DND-41 (cell line): ENCODE measurements at regions not wholly inside any gene's neighbourhood (a gene's known extent, or its start where the extent isn't known, plus 50 kb on each side); places are given as distances from the start of the nearest gene placed in this dataset.

Source experiments
- ATAC-seq: fragments of 200-7000 bp; cut with Tn5 transposase; 3 replicates; pipeline ENCODE4 v1.9.1; 2021; ENCODE audit warnings: low read depth; ENCODE audit not compliant: insufficient read depth
- DNase-seq: peaks from one replicate; pipeline ENCODE4 v3.0.0-alpha.2; 2020
- H2AFZ ChIP-seq: 2 replicates; pipeline ENCODE4 v1.6.0; 2012; ENCODE audit warnings: low read depth, low read length
- H3K27ac ChIP-seq: 2 replicates; pipeline ENCODE4 v1.5.1; 2012; ENCODE audit warnings: low read length, inconsistent platforms
- H3K27me3 ChIP-seq: fragments of 200-600 bp; sonication (generic); 2 replicates; pipeline ENCODE4 v1.6.0; 2012; ENCODE audit warnings: low read length, mild to moderate bottlenecking, inconsistent platforms; ENCODE audit not compliant: insufficient read depth, poor library complexity
- H3K36me3 ChIP-seq: 2 replicates; pipeline ENCODE4 v1.5.1; 2012; ENCODE audit warnings: low read length, inconsistent platforms; ENCODE audit not compliant: insufficient read depth
- H3K4me1 ChIP-seq: 2 replicates; pipeline ENCODE4 v1.5.1; 2012; ENCODE audit warnings: mild to moderate bottlenecking, low read length; ENCODE audit not compliant: insufficient read depth
- H3K4me2 ChIP-seq: 2 replicates; pipeline ENCODE4 v1.6.0; 2012; ENCODE audit warnings: mild to moderate bottlenecking, moderate library complexity, low read length, inconsistent platforms; ENCODE audit not compliant: insufficient read depth
- H3K4me3 ChIP-seq, 2 experiments: fragments of 200-600 bp in 1 of 2; shearing (Covaris generic) in 1 of 2; 2 replicates each; pipeline ENCODE4 v1.5.1; 2012 to 2016; ENCODE audit warnings: inconsistent platforms in 2 of 2, low read length in 2 of 2, mild to moderate bottlenecking in 2 of 2, low read depth in 1 of 2, moderate library complexity in 1 of 2
- H3K79me2 ChIP-seq: 2 replicates; pipeline ENCODE4 v1.6.0; 2012; ENCODE audit warnings: low read length, inconsistent platforms; ENCODE audit not compliant: insufficient read depth
- H3K9ac ChIP-seq: 2 replicates; pipeline ENCODE4 v1.6.0; 2012; ENCODE audit warnings: low read depth, mild to moderate bottlenecking, inconsistent platforms, low read length, moderate library complexity
- H3K9me3 ChIP-seq: 2 replicates; pipeline ENCODE4 v1.5.1; 2012; ENCODE audit warnings: low read length, moderate library complexity, mild to moderate bottlenecking, inconsistent platforms; ENCODE audit not compliant: insufficient read depth, severe bottlenecking
- H4K20me1 ChIP-seq: 2 replicates; pipeline ENCODE4 v1.6.0; 2012; ENCODE audit warnings: low read length; ENCODE audit not compliant: insufficient read depth
- CTCF ChIP-seq: IDR thresholded peaks from 2 replicates; pipeline ENCODE4 v1.5.1; 2012; ENCODE audit warnings: borderline replicate concordance, low read length, moderate library complexity, mild to moderate bottlenecking; ENCODE audit not compliant: poor library complexity, severe bottlenecking; ENCODE audit errors: extremely low read depth
- EZH2 ChIP-seq: IDR thresholded peaks from 3 replicates; pipeline ENCODE4 v1.6.1; 2012; ENCODE audit warnings: borderline replicate concordance, low read depth, mild to moderate bottlenecking, moderate library complexity, low read length, inconsistent platforms; ENCODE audit not compliant: severe bottlenecking

DNA sequence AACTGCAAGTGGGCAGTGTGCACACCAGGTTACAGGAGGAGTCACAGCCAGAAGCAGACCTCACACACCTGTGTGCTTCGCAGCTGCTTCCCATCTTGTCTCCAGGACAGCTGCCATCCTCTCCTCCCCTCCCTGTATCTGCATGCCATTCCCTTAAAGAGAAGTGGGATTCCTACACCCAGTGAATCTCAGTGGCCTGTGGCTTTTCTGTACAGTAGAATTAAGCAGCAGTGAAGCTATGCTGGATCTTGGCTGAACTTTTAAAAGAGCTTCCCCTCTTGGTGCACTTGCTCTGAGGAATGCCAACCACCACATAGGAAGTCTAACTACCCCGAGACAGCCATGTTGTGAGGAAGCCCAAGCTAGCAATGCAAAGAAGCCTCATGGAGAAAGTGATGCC lies 236.5 kb upstream of the ZMIZ1 start:
- Histone ChIP-seq H4K20me1 (no peaks in the 10 kb centered on the region), H3K27me3 (peaks cover 15% of the 10 kb centered on the region), H3K36me3 (no peaks in the 10 kb centered on the region), H3K27ac (no peak overlapping the region), H3K4me3 (no peak overlapping the region), H3K9me3 (peaks cover 3% of the 10 kb centered on the region), H3K4me1 (no peaks in the 10 kb centered on the region), H2AFZ (no peak overlapping the region), H3K9ac (no peak overlapping the region), H3K79me2 (no peaks in the 10 kb centered on the region), H3K4me2 (no peak overlapping the region)
- TF ChIP-seq EZH2: no peak
- DNase-seq (no peak), ATAC-seq (no peak)

GRCh38 chr10:78838141-78838657 lies 230.6 kb upstream of the ZMIZ1 start:
- H3K9me3 ChIP-seq: peaks cover 3% of the 10 kb centered on the region
- peaks cover 13% of the 10 kb centered on the region for H3K27me3 ChIP-seq
- no peak overlapping the region for H3K4me3 ChIP-seq
- no peaks in the 10 kb centered on the region for H3K79me2 ChIP-seq
- no peak overlapping the region for H3K27ac ChIP-seq
- no peak overlapping the region for H3K9ac ChIP-seq
- TF ChIP-seq EZH2 (no peak), CTCF (no peak)
- ATAC-seq (no peak), DNase-seq (no peak)
- no peaks in the 10 kb centered on the region for H3K4me1 ChIP-seq
- H2AFZ ChIP-seq: no peak overlapping the region
- H3K36me3 ChIP-seq: no peaks in the 10 kb centered on the region
- no peaks in the 10 kb centered on the region for H4K20me1 ChIP-seq
- no peak overlapping the region for H3K4me2 ChIP-seq

GRCh38 chr10:78843495-78843894 lies 225.3 kb upstream of the ZMIZ1 start:
- no peak for ATAC-seq
- no peak for TF ChIP-seq CTCF
- TF ChIP-seq EZH2: no peak
- H3K9ac ChIP-seq: no peak overlapping the region

DNA sequence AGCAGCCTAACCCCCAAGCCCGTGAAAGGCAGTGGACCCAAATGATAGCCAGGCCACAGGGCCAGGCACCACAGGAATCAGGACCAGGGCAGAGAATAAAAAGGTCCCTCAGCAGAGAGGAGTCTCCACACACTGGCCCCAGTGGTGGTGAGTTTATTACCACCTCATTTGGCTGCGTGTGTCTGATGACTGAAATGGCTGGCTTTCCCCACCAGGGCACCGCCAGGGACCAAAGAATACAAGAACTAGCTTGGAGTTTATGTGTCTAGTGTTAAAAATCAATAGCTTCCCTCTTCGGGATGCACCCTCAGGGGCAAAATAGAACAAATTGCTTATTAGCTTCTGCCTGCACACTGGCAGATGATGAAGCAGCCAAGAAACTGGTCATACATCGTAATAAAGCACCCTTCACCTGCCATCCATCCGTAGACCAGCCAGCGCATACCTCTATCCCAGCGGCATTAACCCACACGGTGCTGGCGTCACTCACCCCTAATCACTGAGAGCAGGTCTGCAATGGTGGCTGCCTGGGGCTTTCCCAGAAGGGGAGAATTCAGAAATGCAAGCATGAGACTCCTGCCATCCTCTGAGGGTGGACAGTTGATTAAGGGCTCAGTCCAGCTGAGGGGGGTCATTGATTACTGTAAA lies 223.7 kb upstream of the ZMIZ1 start:
- Histone ChIP-seq H3K79me2 (no peaks in the 10 kb centered on the region), H3K4me2 (no peak overlapping the region), H3K27ac (no peak overlapping the region), H2AFZ (no peak overlapping the region), H3K4me3 (no peak overlapping the region), H3K4me1 (no peaks in the 10 kb centered on the region), H3K9ac (no peak overlapping the region), H3K27me3 (no peaks in the 10 kb centered on the region), H3K9me3 (peaks cover 3% of the 10 kb centered on the region), H4K20me1 (no peaks in the 10 kb centered on the region), H3K36me3 (no peaks in the 10 kb centered on the region)
- DNase-seq (no peak), ATAC-seq (no peak)
- TF ChIP-seq CTCF (no peak), EZH2 (no peak)

More at GRCh38 chr10:78843495-78843894, 225.3 kb upstream of the ZMIZ1 start:
- Histone ChIP-seq H3K79me2 (no peaks in the 10 kb centered on the region), H3K4me3 (no peak overlapping the region), H3K27ac (no peak overlapping the region), H3K9me3 (peaks cover 3% of the 10 kb centered on the region), H3K4me2 (no peak overlapping the region), H3K36me3 (no peaks in the 10 kb centered on the region), H2AFZ (no peak overlapping the region), H4K20me1 (no peaks in the 10 kb centered on the region), H3K27me3 (no peaks in the 10 kb centered on the region), H3K4me1 (no peaks in the 10 kb centered on the region)
- no peak for DNase-seq
